ENCODE measurements at regions not wholly inside any gene's neighbourhood (a gene's known extent, or its start where the extent isn't known, plus 50 kb on each side); places are given as distances from the start of the nearest gene placed in this dataset.
"Not testable (repeated sequence)": the region's sequence is repeated elsewhere in the genome, so short reads cannot be mapped to it uniquely, and the experiment has no call there.

DNA sequence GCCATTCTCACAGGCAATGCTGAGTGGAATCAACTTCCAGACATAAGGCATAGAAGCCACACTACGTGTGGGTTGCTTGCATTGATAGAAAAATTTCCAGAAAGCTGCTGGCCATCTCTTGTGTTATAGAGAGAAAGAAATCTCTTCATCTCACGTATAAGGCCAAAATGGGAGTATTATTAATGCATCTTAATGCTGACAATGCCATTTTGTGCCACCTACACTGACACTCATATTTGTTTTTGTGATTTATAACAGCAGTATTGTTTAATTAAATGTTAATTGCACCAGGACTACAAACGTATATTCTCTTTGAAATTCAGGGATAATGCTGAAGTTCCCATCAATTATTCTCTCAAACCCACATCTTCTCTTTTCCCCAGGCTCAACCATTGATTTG lies 56.1 kb upstream of the TMEM132D start:
- DNase-seq (no peak), ATAC-seq (no peak)
- Mint-ChIP-seq H3K9me3 (no peaks in the 10 kb centered on the region), H3K4me3 (no peak overlapping the region), H3K27ac (no peak overlapping the region), H3K27me3 (peaks cover 16% of the 10 kb centered on the region), H3K4me1 (no peaks in the 10 kb centered on the region)

DNA sequence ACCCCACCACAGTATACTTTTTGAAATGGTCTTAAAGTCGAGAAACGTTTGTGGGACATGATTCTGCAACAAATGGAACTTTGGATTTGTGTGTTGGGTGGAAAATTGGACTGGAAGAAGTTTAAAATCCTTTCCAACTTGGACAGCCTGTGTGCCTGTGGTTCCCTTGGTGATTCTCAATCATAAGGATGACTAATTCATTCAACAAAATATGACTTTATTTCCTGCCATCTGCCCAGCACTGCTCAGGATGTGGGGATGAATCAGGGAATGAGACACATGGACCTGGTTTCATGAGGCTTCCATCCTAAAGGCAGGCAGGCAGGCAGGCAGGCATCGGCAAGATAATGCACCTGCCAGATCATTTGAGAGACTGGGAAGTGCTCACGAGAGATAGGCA lies 57.3 kb upstream of the TMEM132D start:
- ATAC-seq (no peak), DNase-seq (no peak)
- peaks cover 16% of the 10 kb centered on the region for H3K27me3 Mint-ChIP-seq
- no peaks in the 10 kb centered on the region for H3K4me1 Mint-ChIP-seq
- H3K9me3 Mint-ChIP-seq: no peaks in the 10 kb centered on the region
- H3K4me3 Mint-ChIP-seq: no peak overlapping the region
- H3K27ac Mint-ChIP-seq: no peak overlapping the region

DNA sequence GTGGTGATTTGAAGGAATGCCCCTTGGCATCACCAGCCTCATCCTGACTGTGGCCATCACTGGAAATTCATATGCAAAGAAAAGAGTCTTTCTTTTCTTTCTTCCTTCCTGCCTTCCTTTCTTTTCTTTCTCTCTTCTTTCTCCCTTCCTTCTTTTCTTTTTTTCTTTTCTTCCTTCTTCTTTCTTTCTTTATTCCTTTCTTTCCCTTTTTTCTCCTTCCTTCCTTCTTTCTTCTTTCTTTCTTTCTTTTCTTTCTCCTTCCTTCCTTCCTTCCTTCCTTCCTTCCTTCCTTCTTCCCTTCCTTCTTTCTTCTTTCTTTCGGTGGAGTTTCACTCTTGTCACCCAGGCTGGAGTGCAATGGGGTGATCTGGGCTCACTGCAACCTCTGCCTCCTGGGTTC lies 58.0 kb upstream of the TMEM132D start:
- no peaks in the 10 kb centered on the region for H3K4me1 Mint-ChIP-seq
- H3K27me3 Mint-ChIP-seq: peaks cover 23% of the 10 kb centered on the region
- H3K27ac Mint-ChIP-seq: no peak overlapping the region
- H3K9me3 Mint-ChIP-seq: no peaks in the 10 kb centered on the region
- H3K4me3 Mint-ChIP-seq: no peak overlapping the region
- no peak for DNase-seq
- ATAC-seq: no peak

DNA sequence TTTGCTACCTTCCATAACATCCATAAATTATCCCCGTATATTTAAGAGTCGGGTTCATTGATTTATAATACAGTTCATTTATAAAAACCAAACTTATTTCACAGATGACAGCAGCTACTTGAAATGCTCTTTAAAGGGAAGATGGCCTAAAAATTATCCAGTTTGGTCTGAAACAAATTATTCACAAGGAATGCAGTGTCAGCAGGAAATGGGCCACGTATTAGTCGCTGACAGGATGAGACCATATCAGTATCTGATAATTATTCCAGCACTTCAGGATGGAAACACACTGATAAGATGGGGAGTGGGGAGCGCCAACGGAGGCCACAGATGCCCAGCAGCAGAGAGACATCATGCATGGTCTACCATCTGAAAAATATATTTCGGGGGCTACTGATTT lies 60.5 kb upstream of the TMEM132D start:
- H3K4me1 Mint-ChIP-seq: no peaks in the 10 kb centered on the region
- H3K4me3 Mint-ChIP-seq: no peak overlapping the region
- H3K27ac Mint-ChIP-seq: no peak overlapping the region
- no peak for DNase-seq
- no peak for ATAC-seq
- H3K27me3 Mint-ChIP-seq: peaks cover 23% of the 10 kb centered on the region
- no peaks in the 10 kb centered on the region for H3K9me3 Mint-ChIP-seq

DNA sequence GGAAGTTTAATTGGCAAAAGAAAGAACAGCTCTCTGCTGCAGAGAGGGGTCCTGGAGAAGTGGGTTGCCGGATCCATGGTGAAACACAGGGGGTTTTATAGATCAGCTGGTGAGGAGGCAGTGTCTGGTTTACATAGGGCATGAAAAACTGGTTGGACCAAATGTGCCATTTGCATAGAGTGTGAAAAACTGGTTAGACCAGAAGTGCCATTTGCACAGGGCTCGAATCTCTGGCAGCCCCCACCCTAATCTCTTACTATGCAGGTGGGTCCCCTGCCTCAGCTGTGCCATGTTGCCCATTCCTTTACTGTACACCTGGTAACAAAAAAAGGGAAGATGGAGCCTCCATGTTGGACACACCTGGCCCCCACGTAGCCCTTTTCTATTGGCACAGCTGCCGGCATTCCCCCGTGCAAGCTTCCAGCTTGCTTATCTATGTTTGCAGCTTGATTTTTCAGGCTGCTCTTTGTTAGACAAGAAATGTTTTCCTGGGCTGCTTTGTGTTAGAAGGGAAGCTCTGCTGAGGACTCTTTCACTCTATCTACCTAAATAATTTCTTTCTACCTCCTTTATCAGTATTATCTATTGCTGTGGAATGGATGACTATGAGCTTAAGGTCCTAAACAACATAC lies 61.1 kb upstream of the TMEM132D start:
- H3K27ac Mint-ChIP-seq: no peak overlapping the region
- ATAC-seq (no peak), DNase-seq (no peak)
- H3K4me1 Mint-ChIP-seq: no peaks in the 10 kb centered on the region
- H3K27me3 Mint-ChIP-seq: peaks cover 23% of the 10 kb centered on the region
- no peak overlapping the region for H3K4me3 Mint-ChIP-seq
- H3K9me3 Mint-ChIP-seq: peaks cover 0 to 1% of the 10 kb centered on the region in 2 donors

DNA sequence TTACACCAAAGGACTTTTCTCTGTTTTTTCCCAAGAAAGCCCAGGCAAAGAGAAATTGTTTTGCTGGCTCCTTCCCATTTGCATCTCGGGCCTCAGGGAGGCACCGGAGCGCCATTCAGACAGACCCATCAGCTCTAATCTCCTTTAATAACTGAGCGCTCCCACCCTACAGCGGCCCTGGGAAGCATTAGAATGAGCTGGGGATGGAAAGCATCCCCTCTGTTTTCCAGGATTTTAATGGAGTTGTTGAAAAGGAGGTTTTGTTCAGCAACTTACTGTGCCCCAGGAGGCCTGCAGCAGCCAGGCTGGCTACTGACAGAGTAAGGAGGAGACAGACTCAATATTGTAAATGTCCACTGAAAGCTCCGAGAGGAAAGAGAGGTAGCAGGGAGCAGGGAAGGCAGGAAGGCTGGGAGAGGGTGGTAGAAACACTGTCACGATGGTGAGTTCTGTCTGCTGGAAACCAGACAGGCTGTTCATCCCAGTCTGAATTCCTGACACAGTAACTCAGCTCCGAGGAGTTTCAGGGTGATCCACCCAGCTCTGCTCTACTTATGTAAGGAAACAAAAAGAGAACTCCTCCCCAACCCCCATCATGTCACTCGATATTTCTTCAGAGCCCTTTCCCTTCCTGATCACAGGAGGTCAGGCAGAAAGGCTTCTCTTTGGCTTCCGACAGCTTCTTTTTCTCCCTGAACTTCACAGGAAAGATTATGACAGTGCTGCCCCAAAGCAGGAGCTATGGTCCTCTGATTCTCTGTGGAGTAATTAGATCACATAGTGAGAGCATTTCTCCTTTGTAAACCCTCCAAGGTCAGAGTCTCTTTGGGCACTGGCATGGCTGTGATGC lies 62.5 kb upstream of the TMEM132D start:
- Mint-ChIP-seq H3K27me3 (peaks cover 23% of the 10 kb centered on the region), H3K4me1 (no peaks in the 10 kb centered on the region), H3K4me3 (no peak overlapping the region), H3K27ac (no peak overlapping the region), H3K9me3 (peaks cover 0 to 4% of the 10 kb centered on the region in 2 donors)
- ATAC-seq (no peak), DNase-seq (no peak)

DNA sequence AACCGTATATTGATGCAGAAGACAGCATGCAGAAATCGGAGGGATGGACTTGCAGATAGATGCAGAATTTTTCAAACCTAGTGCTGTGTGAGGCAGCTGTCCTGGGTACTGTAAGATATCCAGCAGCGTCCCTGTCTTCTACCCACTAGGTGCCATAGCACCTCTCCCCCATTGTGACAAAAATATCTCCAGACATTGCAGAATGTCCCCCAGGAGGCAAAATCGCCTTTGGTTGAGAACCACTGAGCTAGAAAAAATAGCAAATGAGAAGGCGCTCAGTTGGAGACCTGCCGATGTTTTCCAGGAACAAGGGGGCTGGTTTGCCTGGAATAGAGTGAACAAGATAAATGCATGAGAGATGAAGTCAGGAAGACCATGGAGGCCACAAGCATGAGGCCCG lies 67.9 kb upstream of the TMEM132D start:
- ATAC-seq: no peak
- no peak for DNase-seq

DNA sequence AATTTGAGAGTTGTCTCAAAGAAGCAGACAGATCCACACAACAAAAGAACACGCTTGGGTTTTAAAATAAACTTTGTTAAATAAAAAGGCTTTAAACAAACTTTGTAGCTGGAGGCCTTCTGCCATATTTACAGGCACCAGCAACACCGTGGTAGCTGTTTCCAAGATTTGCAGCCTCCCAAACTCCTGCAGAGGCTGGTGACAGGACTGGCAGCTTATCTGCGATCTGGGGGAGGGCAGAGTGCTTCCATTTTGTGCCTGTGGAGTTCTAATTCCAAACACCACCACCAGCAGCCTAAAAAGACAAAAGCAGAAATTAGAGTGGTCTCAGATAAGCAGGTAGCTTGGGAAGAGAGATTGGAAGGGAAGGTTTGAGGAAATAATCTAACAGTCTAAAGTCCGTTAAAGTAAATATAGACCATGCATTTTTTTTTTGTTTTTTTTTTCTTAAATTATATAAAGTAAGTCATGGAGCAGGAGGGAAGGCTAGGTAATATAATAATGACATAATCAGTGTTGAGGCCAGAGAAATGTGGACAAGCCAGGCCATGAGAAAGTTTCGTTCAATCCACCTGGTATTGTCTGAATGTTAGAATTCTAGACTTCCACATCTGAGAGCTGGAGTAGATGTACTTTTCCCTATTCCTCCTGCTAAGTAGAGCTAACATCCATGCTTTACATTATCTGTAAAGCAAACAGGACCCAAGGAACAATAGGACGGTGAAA lies 69.6 kb upstream of the TMEM132D start:
- DNase-seq (no peak), ATAC-seq (no peak)
- no peaks in the 10 kb centered on the region for H3K4me1 Mint-ChIP-seq

More for the DNA sequence above, 67.9 kb upstream of the TMEM132D start:
- H3K4me3 Mint-ChIP-seq: no peak overlapping the region
- H3K4me1 Mint-ChIP-seq: no peaks in the 10 kb centered on the region
- no peak overlapping the region for H3K27ac Mint-ChIP-seq
- H3K9me3 Mint-ChIP-seq: peaks cover 0 to 4% of the 10 kb centered on the region in 2 donors
- H3K27me3 Mint-ChIP-seq: peaks cover 13% of the 10 kb centered on the region

DNA sequence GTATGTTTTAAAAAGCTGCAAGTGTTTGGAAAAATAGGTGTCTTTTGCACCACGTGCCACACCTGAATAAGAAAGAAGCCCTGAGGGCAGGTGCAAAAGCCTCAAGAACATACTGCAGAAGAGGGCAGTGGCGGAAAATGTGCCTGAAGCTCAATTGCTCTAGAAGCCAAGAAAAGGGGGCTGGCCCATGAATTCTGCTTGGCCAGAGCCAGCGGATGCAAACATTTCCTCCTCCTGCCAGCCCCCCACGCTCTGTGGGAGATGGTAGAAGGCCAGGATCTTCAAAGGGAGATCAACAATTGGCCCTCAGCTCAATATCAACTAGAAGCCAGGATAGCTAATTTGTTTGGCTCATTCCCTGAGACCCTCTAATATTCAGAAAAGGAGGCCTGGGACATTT lies 80.3 kb upstream of the TMEM132D start:
- Mint-ChIP-seq H3K4me3 (no peak overlapping the region), H3K9me3 (peaks cover 4 to 21% of the 10 kb centered on the region in 2 donors), H3K4me1 (no peaks in the 10 kb centered on the region), H3K27me3 (peaks cover 22% of the 10 kb centered on the region), H3K27ac (no peak overlapping the region)
- DNase-seq: no peak
- no peak for ATAC-seq

More for the DNA sequence above, 69.6 kb upstream of the TMEM132D start:
- Mint-ChIP-seq H3K27me3 (peaks cover 12% of the 10 kb centered on the region), H3K4me3 (no peak overlapping the region), H3K9me3 (peaks cover 0 to 9% of the 10 kb centered on the region in 2 donors), H3K27ac (no peak overlapping the region)

DNA sequence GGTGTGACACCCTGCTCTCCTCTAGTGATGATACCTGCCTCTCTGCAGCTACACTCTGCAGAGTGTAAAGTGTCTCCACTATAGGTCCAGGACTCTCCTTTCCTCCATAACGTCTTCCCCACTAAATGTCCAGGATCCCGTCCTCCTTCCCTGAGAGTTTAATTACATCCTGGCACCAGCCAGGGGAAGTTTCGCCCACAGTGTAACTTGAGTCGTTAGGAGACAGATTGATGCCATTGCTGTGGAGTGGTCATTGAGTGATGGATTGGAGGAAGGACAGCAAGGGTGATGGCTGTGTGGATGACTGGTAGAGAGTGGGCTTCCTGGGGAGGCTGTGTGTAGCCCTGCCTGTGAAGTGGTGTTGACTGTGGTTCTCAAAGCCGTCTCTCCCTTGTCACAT lies 84.0 kb upstream of the TMEM132D start:
- DNase-seq (no peak), ATAC-seq (no peak)
- Mint-ChIP-seq H3K9me3 (peaks cover 10 to 24% of the 10 kb centered on the region in 2 donors), H3K27ac (no peak overlapping the region), H3K4me1 (no peaks in the 10 kb centered on the region), H3K27me3 (peaks cover 22% of the 10 kb centered on the region), H3K4me3 (no peak overlapping the region)

DNA sequence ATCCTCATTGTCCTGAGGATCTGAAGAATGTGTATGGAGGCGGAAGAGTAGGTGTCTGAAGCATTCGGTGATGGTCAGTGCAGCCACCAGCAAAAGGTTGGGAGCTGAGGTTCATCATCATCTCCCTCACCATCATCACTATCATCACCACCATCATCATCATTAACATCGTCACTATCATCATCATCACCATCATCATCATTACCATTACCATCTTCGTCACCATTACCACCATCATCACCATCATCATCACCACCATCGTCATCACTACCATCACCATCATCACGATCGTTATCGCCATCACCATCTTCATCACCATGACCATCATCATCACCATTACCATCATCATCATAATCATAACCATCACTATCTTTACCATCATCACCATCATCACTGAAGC lies 90.8 kb upstream of the TMEM132D start:
- Mint-ChIP-seq H3K9me3 (peaks cover 10 to 13% of the 10 kb centered on the region in 2 donors), H3K27me3 (no peaks in the 10 kb centered on the region), H3K4me1 (no peaks in the 10 kb centered on the region), H3K4me3 (no peak overlapping the region), H3K27ac (no peak overlapping the region)
- ATAC-seq: no peak
- DNase-seq: no peak

DNA sequence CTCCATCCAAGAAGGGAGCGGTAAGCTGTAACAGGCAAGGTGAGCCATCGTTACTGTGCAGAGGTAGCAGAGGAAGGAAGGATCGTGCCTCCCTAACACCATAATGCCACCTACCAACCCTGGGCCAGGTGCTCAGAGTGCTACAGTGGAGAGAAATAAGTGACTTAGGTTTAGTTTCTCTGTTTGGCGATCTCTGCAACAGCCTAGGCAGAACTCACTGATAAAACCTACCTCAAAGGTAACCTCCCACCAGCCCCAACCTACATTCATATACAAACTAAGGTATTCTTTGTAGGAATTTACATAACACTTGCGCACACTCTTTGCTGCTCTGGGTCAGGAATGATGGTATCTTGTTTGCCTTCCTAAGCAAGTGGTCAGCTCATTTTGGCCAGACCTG lies 93.4 kb upstream of the TMEM132D start:
- Mint-ChIP-seq H3K4me1 (no peaks in the 10 kb centered on the region), H3K27ac (no peak overlapping the region), H3K27me3 (no peaks in the 10 kb centered on the region), H3K4me3 (no peak overlapping the region), H3K9me3 (peaks cover 0 to 6% of the 10 kb centered on the region in 2 donors)
- ATAC-seq (no peak), DNase-seq (no peak)

DNA sequence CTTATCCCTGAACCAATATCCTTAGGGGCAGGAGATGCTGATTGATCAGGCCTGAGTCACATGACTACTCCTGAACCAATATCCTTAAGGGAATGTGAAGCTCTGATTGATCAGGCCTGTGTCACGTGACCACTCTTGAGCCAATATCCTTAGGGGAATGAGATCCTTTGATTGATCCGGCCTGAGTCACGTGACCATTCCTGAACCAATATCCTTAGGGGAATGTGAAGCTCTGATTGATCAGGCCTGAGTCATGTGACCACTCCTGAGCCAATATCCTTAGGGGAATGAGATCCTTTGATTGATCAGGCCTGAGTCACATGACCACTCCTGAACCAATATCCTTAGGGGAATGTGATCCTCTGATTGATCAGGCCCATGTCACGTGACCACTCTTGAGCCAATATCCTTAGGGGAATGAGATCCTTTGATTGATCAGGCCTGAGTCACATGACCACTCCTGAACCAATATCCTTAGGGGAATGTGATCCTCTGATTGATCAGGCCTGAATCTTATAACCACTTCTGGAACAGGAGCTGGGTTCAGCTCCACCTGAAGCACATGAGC lies 100.6 kb upstream of the TMEM132D start:
- H3K4me1 Mint-ChIP-seq, ATAC-seq, H3K27ac Mint-ChIP-seq, H3K4me3 Mint-ChIP-seq, H3K27me3 Mint-ChIP-seq, DNase-seq, H3K9me3 Mint-ChIP-seq: not testable (repeated sequence)

DNA sequence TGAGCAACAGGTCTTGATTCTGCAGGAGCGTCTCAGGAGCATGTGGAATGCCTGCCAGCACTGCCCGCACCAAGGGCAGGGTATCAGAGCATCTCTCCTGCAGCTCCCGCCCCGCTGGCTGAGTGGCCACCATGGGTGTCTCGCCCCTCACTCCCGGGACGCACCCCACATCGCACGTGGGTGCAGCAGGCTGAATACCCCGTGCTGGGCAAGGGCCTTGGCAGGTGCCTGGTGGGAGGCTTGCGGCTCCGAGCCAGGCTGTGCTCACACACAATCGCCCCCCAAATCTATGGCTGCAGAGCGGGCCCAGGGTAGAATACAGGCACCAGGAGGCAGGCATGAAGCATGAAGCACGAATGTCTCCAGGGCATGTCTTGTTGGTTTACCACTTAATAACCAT lies 103.9 kb upstream of the TMEM132D start:
- no peak for ATAC-seq
- no peak for DNase-seq
- H3K27ac Mint-ChIP-seq: no peak overlapping the region
- no peaks in the 10 kb centered on the region for H3K4me1 Mint-ChIP-seq
- no peaks in the 10 kb centered on the region for H3K9me3 Mint-ChIP-seq
- no peak overlapping the region for H3K4me3 Mint-ChIP-seq
- H3K27me3 Mint-ChIP-seq: no peaks in the 10 kb centered on the region

DNA sequence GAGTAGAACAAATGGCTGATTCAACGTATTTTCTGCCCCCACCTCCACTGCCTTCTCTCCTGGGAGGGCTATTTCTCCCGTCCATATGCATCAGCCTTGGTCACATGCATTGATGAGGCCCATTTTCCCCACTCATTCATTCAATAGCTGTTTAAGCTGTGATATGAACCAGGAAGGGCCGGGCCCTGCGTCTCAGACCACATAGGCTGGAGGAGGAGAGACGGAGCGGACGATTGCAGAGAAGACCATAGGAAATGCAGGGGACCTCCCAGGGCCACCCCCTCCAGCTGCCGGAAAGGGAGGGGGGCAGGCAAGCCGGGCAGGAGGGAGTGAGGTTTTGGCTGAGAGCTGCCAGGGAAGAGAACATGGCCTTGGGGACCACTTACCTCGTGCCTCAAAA lies 104.4 kb upstream of the TMEM132D start:
- H3K9me3 Mint-ChIP-seq: no peaks in the 10 kb centered on the region
- no peak overlapping the region for H3K27ac Mint-ChIP-seq
- DNase-seq: no peak
- no peaks in the 10 kb centered on the region for H3K27me3 Mint-ChIP-seq
- H3K4me1 Mint-ChIP-seq: no peaks in the 10 kb centered on the region
- no peak overlapping the region for H3K4me3 Mint-ChIP-seq
- no peak for ATAC-seq

DNA sequence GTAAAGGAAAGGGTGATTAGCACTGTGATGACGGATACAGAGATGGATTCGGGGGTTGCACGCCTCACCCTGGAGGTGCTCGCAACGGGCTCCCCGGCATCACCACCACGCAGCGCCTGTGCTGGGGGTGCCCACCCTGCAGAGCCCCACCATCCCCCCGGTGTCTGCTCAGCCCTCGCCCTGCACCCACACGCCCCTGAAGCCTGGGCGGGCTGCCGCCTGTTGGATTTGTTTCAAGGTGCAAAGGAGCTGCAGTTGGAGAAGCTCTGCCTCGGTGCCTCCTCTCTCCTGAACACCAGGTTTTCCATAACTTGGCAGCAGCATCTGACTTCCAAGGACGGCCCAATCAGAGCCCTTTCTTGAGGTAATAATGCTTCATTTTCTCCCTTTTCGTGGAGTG lies 106.1 kb upstream of the TMEM132D start:
- DNase-seq: no peak
- no peak overlapping the region for H3K4me3 Mint-ChIP-seq
- H3K27ac Mint-ChIP-seq: no peak overlapping the region
- H3K27me3 Mint-ChIP-seq: no peaks in the 10 kb centered on the region
- no peaks in the 10 kb centered on the region for H3K9me3 Mint-ChIP-seq
- ATAC-seq: peak; percentile 33
- no peaks in the 10 kb centered on the region for H3K4me1 Mint-ChIP-seq

Data from stimulated activated naive CD8-positive, alpha-beta T cell treated with anti-CD3 and anti-CD28 coated beads, Interleukin-15, amount 100 ng/mL, for 72 hours (primary cell).